HL-60 (cell line): ENCODE measurements at regions not wholly inside any gene's neighbourhood (a gene's known extent, or its start where the extent isn't known, plus 50 kb on each side); places are given as distances from the start of the nearest gene placed in this dataset.

ENCODE experiments used
- DNase-seq, 2 experiments: peaks; one replicate each; pipeline ENCODE4 v3.0.0-alpha.2; 2010 to 2020; ENCODE audit warnings: low read depth in 1 of 2, low spot score in 1 of 2
- H3K27ac ChIP-seq: fragments of 250-450 bp; sonication (Bioruptor Pico); replicated peaks from 2 replicates; pipeline ENCODE4 v1.5.1; 2020; ENCODE audit warnings: mild to moderate bottlenecking, moderate library complexity
- H3K27me3 ChIP-seq: fragments of 250-450 bp; sonication (Bioruptor Pico); 2 replicates; pipeline ENCODE4 v1.5.1; 2021; ENCODE audit warnings: mild to moderate bottlenecking, moderate library complexity; ENCODE audit not compliant: insufficient read depth, poor library complexity, severe bottlenecking
- H3K4me3 ChIP-seq: replicated peaks from 2 replicates; pipeline ENCODE4 v1.5.1; 2011; ENCODE audit warnings: mild to moderate bottlenecking, control low read depth, low read length; ENCODE audit not compliant: insufficient read depth
- GABPA ChIP-seq: IDR thresholded peaks from 2 replicates; pipeline ENCODE4 v1.6.1; 2012; ENCODE audit warnings: low read depth
- POLR2AphosphoS5 ChIP-seq: IDR thresholded peaks from 2 replicates; pipeline ENCODE4 v1.6.1; 2012; ENCODE audit warnings: low read depth
- REST ChIP-seq: IDR thresholded peaks from 2 replicates; pipeline ENCODE4 v1.6.1; 2012; ENCODE audit warnings: low read depth; ENCODE audit not compliant: insufficient replicate concordance
- SPI1 ChIP-seq: IDR thresholded peaks from 2 replicates; pipeline ENCODE4 v1.6.1; 2012; ENCODE audit warnings: low read depth, mild to moderate bottlenecking, borderline replicate concordance
- TF ChIP-seq, protein P1 (sequence below): IDR thresholded peaks from one replicate; pipeline ENCODE4 v1.5.1; 2011; ENCODE audit warnings: low read length, control low read depth, inconsistent platforms; ENCODE audit not compliant: insufficient read depth

GRCh38 chr6:115319823-115320222 is 740.9 kb downstream of the FRK start:
- no peak for DNase-seq
- no peak overlapping the region for H3K27ac ChIP-seq
- H3K27me3 ChIP-seq: no peaks in the 10 kb centered on the region
- no peak overlapping the region for H3K4me3 ChIP-seq
- TF ChIP-seq POLR2AphosphoS5 (no peak), REST (no peak), SPI1 (no peak), GABPA (no peak)
- TF ChIP-seq, protein P1, sequence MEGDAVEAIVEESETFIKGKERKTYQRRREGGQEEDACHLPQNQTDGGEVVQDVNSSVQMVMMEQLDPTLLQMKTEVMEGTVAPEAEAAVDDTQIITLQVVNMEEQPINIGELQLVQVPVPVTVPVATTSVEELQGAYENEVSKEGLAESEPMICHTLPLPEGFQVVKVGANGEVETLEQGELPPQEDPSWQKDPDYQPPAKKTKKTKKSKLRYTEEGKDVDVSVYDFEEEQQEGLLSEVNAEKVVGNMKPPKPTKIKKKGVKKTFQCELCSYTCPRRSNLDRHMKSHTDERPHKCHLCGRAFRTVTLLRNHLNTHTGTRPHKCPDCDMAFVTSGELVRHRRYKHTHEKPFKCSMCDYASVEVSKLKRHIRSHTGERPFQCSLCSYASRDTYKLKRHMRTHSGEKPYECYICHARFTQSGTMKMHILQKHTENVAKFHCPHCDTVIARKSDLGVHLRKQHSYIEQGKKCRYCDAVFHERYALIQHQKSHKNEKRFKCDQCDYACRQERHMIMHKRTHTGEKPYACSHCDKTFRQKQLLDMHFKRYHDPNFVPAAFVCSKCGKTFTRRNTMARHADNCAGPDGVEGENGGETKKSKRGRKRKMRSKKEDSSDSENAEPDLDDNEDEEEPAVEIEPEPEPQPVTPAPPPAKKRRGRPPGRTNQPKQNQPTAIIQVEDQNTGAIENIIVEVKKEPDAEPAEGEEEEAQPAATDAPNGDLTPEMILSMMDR: no peak

DNA sequence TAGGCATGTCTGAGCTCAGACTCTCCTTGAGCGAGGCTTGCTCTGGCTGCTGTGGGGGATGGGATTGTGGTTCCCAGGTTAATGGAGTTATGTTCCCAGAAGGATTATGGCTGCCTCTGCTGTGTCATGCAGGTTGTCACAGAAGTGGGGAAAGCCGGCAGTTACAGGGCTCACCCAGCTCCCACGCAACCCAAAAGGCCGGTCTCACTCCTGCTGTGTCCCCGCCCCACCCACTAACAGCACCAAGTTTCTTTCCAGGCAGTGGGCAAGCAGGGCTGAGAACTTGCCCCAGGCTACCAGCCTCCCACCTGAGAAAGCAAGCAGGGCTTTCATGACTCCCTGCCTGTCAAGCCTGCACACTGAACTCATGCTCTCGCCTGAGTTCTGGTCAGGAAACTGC is 750.5 kb downstream of the FRK start:
- Histone ChIP-seq H3K27me3 (no peaks in the 10 kb centered on the region), H3K27ac (no peak overlapping the region), H3K4me3 (no peak overlapping the region)
- DNase-seq: no peak
- TF ChIP-seq POLR2AphosphoS5 (no peak), GABPA (no peak), SPI1 (no peak), REST (no peak)
- TF ChIP-seq, protein P1: no peak

DNA sequence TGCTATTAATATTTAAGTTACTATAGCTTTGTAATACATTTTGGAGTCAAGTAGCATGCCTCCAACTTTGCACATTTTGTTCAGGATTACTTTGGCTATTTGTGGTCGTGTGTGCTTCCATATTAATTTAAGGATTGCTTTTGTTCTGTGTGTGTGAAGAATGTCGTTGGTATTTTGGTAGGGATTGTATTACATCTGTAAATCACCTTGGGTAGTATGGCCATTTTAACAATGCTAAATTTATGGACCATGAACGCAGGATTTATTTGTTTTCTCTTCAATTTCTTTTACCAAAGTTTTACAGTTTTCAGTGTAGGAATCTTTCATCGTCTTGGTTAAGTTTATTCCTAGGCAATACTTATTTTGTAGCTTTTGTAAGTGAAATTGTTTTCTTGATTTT is 758.0 kb downstream of the FRK start:
- TF ChIP-seq GABPA: no peak
- H3K4me3 ChIP-seq: no peak overlapping the region
- DNase-seq: no peak
- no peaks in the 10 kb centered on the region for H3K27me3 ChIP-seq
- H3K27ac ChIP-seq: no peak overlapping the region

- no peak overlapping the region for H3K27ac ChIP-seq
- no peak for DNase-seq
- no peak for TF ChIP-seq GABPA
- TF ChIP-seq, protein P1: no peak
- no peak for TF ChIP-seq REST
- no peak for TF ChIP-seq SPI1
- TF ChIP-seq POLR2AphosphoS5: no peak
- no peaks in the 10 kb centered on the region for H3K27me3 ChIP-seq
- H3K4me3 ChIP-seq: no peak overlapping the region
These were observed 773.2 kb downstream of the FRK start for GRCh38 chr6:115287467-115287866.
